ENCODE measurements at regions not wholly inside any gene's neighbourhood (a gene's known extent, or its start where the extent isn't known, plus 50 kb on each side); places are given as distances from the start of the nearest gene placed in this dataset.

DNA sequence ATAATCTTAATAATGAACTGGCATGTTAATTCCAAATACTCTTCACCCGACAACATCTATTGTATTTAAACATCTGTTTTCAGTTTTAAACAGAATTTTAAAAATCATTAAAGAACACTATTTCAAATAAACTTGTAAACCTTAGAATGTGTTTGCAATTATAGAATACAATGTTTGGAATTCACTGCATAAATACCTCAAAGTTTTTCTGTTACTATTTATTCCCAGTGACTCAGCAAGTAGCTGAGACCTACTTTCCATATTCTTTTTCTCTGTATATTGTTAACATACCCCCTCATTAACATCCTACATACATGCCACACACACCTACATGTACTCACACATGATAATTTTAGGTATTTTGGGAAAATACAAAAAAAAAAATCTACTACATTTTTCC, 1134.3 kb downstream of the SLITRK1 start:
- Histone ChIP-seq H3K36me3 (ENCODE audit: control insufficient read depth in 4 of 4, insufficient read depth in 3 of 4, low read depth in 1 of 4, low read length in 3 of 4) (no peaks in the 10 kb centered on the region), H3K4me1 (ENCODE audit: control insufficient read depth in 4 of 4, insufficient read depth in 4 of 4, low read length in 3 of 4) (no peaks in the 10 kb centered on the region), H3K9me3 (ENCODE audit: control insufficient read depth in 4 of 4, low read length in 3 of 4) (no peaks in the 10 kb centered on the region), H3K9ac (ENCODE audit: low read depth in 1 of 2, low read length in 2 of 2) (no peak overlapping the region), H3K27me3 (ENCODE audit: control insufficient read depth in 4 of 4, insufficient read depth in 4 of 4, low read length in 3 of 4) (no peaks in the 10 kb centered on the region), H3K4me3 (ENCODE audit: low read depth in 1 of 3, low read length in 3 of 3) (no peak overlapping the region), H3K27ac (ENCODE audit: low read depth in 1 of 2, low read length in 2 of 2) (no peak overlapping the region)
- TF ChIP-seq CTCF (IDR thresholded peaks at IDR 0.05; ENCODE audit: low read depth, low read length, missing input control): no peak
- TF ChIP-seq JUND (IDR thresholded peaks at IDR 0.05): no peak
- no peak for TF ChIP-seq MAX (IDR thresholded peaks at IDR 0.05)
- TF ChIP-seq FOXA1 (IDR thresholded peaks at IDR 0.05): no peak
- TF ChIP-seq EGR1 (IDR thresholded peaks at IDR 0.05; ENCODE audit: low read depth in 2 of 2): no peak
- TF ChIP-seq, protein P1, sequence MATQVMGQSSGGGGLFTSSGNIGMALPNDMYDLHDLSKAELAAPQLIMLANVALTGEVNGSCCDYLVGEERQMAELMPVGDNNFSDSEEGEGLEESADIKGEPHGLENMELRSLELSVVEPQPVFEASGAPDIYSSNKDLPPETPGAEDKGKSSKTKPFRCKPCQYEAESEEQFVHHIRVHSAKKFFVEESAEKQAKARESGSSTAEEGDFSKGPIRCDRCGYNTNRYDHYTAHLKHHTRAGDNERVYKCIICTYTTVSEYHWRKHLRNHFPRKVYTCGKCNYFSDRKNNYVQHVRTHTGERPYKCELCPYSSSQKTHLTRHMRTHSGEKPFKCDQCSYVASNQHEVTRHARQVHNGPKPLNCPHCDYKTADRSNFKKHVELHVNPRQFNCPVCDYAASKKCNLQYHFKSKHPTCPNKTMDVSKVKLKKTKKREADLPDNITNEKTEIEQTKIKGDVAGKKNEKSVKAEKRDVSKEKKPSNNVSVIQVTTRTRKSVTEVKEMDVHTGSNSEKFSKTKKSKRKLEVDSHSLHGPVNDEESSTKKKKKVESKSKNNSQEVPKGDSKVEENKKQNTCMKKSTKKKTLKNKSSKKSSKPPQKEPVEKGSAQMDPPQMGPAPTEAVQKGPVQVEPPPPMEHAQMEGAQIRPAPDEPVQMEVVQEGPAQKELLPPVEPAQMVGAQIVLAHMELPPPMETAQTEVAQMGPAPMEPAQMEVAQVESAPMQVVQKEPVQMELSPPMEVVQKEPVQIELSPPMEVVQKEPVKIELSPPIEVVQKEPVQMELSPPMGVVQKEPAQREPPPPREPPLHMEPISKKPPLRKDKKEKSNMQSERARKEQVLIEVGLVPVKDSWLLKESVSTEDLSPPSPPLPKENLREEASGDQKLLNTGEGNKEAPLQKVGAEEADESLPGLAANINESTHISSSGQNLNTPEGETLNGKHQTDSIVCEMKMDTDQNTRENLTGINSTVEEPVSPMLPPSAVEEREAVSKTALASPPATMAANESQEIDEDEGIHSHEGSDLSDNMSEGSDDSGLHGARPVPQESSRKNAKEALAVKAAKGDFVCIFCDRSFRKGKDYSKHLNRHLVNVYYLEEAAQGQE (IDR thresholded peaks at IDR 0.05): no peak
- no peak for TF ChIP-seq HNF4G (IDR thresholded peaks at IDR 0.05)
- TF ChIP-seq RAD21 (IDR thresholded peaks at IDR 0.05): no peak
- WGBS: 72% methylated on average over 1 of the region's 1 CpG
- DNase-seq (ENCODE audit: low spot score): no peak

- Histone ChIP-seq H3K4me1 (ENCODE audit: control insufficient read depth in 4 of 4, insufficient read depth in 4 of 4, low read length in 3 of 4) (no peaks in the 10 kb centered on the region), H3K4me3 (ENCODE audit: low read depth in 1 of 3, low read length in 3 of 3) (no peak overlapping the region), H3K36me3 (ENCODE audit: control insufficient read depth in 4 of 4, insufficient read depth in 3 of 4, low read depth in 1 of 4, low read length in 3 of 4) (no peaks in the 10 kb centered on the region), H3K27me3 (ENCODE audit: control insufficient read depth in 4 of 4, insufficient read depth in 4 of 4, low read length in 3 of 4) (no peaks in the 10 kb centered on the region), H3K9ac (ENCODE audit: low read depth in 1 of 2, low read length in 2 of 2) (no peak overlapping the region), H3K27ac (ENCODE audit: low read depth in 1 of 2, low read length in 2 of 2) (no peak overlapping the region), H3K9me3 (ENCODE audit: control insufficient read depth in 4 of 4, low read length in 3 of 4) (no peaks in the 10 kb centered on the region)
- TF ChIP-seq GABPA (IDR thresholded peaks at IDR 0.05 in 1 of 2, conservative IDR thresholded peaks at IDR 0.05 in 1 of 2): no peak
- no peak for TF ChIP-seq TAF1 (conservative IDR thresholded peaks at IDR 0.05)
- TF ChIP-seq MAX (IDR thresholded peaks at IDR 0.05): no peak
- TF ChIP-seq, protein P1 (IDR thresholded peaks at IDR 0.05): no peak
- DNase-seq (ENCODE audit: low spot score): no peak
- 19% methylated on average over 1 of the region's 1 CpG for WGBS
Observed at GRCh38 chr13:82747291-82747690, 1135.0 kb downstream of the SLITRK1 start.
